LoVo (cell line): ENCODE measurements at regions not wholly inside any gene's neighbourhood (a gene's known extent, or its start where the extent isn't known, plus 50 kb on each side); places are given as distances from the start of the nearest gene placed in this dataset.

Experiments
- DNase-seq: peaks from one replicate; pipeline ENCODE4 v3.0.0-alpha.2; 2016; ENCODE audit warnings: low spot score

GRCh38 chr10:113967126-113967525, 76.5 kb upstream of the ADRB1 start:
- no peak for DNase-seq

- DNase-seq = no peak
Measured at GRCh38 chr10:113970641-113971040, 73.0 kb upstream of the ADRB1 start.

- no peak for DNase-seq
Measured at GRCh38 chr10:113971349-113971973, 72.2 kb upstream of the ADRB1 start.

GRCh38 chr10:113977174-113977573, 66.5 kb upstream of the ADRB1 start:
- DNase-seq = no peak

GRCh38 chr10:113978802-113979201, 64.9 kb upstream of the ADRB1 start:
- no peak for DNase-seq

GRCh38 chr10:113979409-113979808, 64.3 kb upstream of the ADRB1 start:
- no peak for DNase-seq

GRCh38 chr10:113980408-113981087, 63.1 kb upstream of the ADRB1 start:
- DNase-seq = no peak

- no peak for DNase-seq
Measured at GRCh38 chr10:113982296-113982695, 61.4 kb upstream of the ADRB1 start.

GRCh38 chr10:113982769-113983168, 60.9 kb upstream of the ADRB1 start:
- no peak for DNase-seq

GRCh38 chr10:113983552-113983951, 60.1 kb upstream of the ADRB1 start:
- DNase-seq = no peak

GRCh38 chr10:113985297-113985844, 58.3 kb upstream of the ADRB1 start:
- no peak for DNase-seq

- DNase-seq = no peak
Measured at GRCh38 chr10:113986316-113986715, 57.4 kb upstream of the ADRB1 start.

- DNase-seq = no peak
Measured at GRCh38 chr10:113987156-113987555, 56.5 kb upstream of the ADRB1 start.

- peak; percentile 66 for DNase-seq
Measured at GRCh38 chr10:113987805-113988204, 55.9 kb upstream of the ADRB1 start.

- DNase-seq = no peak
Measured at GRCh38 chr10:113988535-113988934, 55.1 kb upstream of the ADRB1 start.

- peak; percentile 40 for DNase-seq
Measured at GRCh38 chr10:113991091-113991860, 52.4 kb upstream of the ADRB1 start.

- peak; percentile 57 for DNase-seq
Measured at GRCh38 chr10:113992471-113993011, 51.1 kb upstream of the ADRB1 start.

GRCh38 chr10:113993489-113993991, 50.1 kb upstream of the ADRB1 start:
- DNase-seq = no peak
